WTC11 (cell line): ENCODE measurements at regions not wholly inside any gene's neighbourhood (a gene's known extent, or its start where the extent isn't known, plus 50 kb on each side); places are given as distances from the start of the nearest gene placed in this dataset.

Experiments used
- ATAC-seq: fragments of 200-7000 bp; cut with Tn5 transposase; 2 replicates; pipeline ENCODE4 v1.10.0; 2021; ENCODE audit warnings: mild to moderate bottlenecking, moderate library complexity
- CTCF ChIA-PET: fragments of 300-600 bp; sonication (Branson Sonifier 250); formaldehyde crosslinking; loops from one replicate; lab custom pipeline; 2021; ENCODE audit warnings: antibody characterized with exemption; lab: Charles Lee
- POLR2A ChIA-PET: fragments of 350-600 bp; sonication (Branson Sonifier 250); formaldehyde crosslinking; loops from one replicate; lab custom pipeline; 2021; ENCODE audit warnings: antibody characterized with exemption; lab: Charles Lee
- DNase-seq: peaks from one replicate; pipeline ENCODE4 v3.0.0; 2021; ENCODE audit warnings: low spot score
- H3K27ac Mint-ChIP-seq: 2 replicates; pipeline ENCODE4 v1.8.0; 2021; ENCODE audit warnings: mixed read lengths
- H3K27me3 Mint-ChIP-seq: 2 replicates; pipeline ENCODE4 v1.8.0; 2021; ENCODE audit warnings: low read depth, mild to moderate bottlenecking, moderate library complexity, mixed read lengths
- H3K36me3 Mint-ChIP-seq: 2 replicates; pipeline ENCODE4 v1.8.0; 2021; ENCODE audit warnings: mixed read lengths
- H3K4me1 Mint-ChIP-seq: 2 replicates; pipeline ENCODE4 v1.8.0; 2022; ENCODE audit warnings: mixed read lengths
- H3K4me3 Mint-ChIP-seq: 2 replicates; pipeline ENCODE4 v1.8.0; 2021; ENCODE audit warnings: mild to moderate bottlenecking, moderate library complexity, mixed read lengths
- H3K9me3 Mint-ChIP-seq: 2 replicates; pipeline ENCODE4 v1.8.0; 2021; ENCODE audit warnings: mixed read lengths
- ARID4B ChIP-seq: sonication (generic); formaldehyde crosslinking; IDR thresholded peaks from 2 replicates; pipeline ENCODE4 v1.8.0; 2023; ENCODE audit warnings: missing genetic modification reagents, mild to moderate bottlenecking, borderline replicate concordance
- CREM ChIP-seq: sonication (generic); formaldehyde crosslinking; IDR thresholded peaks from 2 replicates; pipeline ENCODE4 v1.8.1; 2022; ENCODE audit warnings: mild to moderate bottlenecking, missing genetic modification reagents, moderate library complexity
- EMX1 ChIP-seq: fragments of 250-450 bp; sonication (Bioruptor Pico); IDR thresholded peaks from 2 replicates; pipeline ENCODE4 v1.8.0; 2021; ENCODE audit warnings: mild to moderate bottlenecking
- ERG ChIP-seq: fragments of 250-450 bp; sonication (Bioruptor Pico); IDR thresholded peaks from 2 replicates; pipeline ENCODE4 v1.8.0; 2021; ENCODE audit warnings: mild to moderate bottlenecking
- ETV6 ChIP-seq: sonication (generic); formaldehyde crosslinking; IDR thresholded peaks from 2 replicates; pipeline ENCODE4 v1.8.1; 2022; ENCODE audit warnings: mild to moderate bottlenecking, missing genetic modification reagents
- FOXJ3 ChIP-seq: sonication (generic); formaldehyde crosslinking; IDR thresholded peaks from 2 replicates; pipeline ENCODE4 v1.9.0; 2021; ENCODE audit warnings: missing genetic modification reagents, mild to moderate bottlenecking, borderline replicate concordance
- FOXK1 ChIP-seq: sonication (generic); formaldehyde crosslinking; IDR thresholded peaks from 2 replicates; pipeline ENCODE4 v1.8.0; 2022; ENCODE audit warnings: mild to moderate bottlenecking, moderate library complexity, missing genetic modification reagents
- GTF2I ChIP-seq: fragments of 250-450 bp; sonication (Bioruptor Pico); conservative IDR thresholded peaks from 2 replicates; pipeline ENCODE4 v1.4.0; 2021; ENCODE audit warnings: mild to moderate bottlenecking
- HMGA2 ChIP-seq: fragments of 250-450 bp; sonication (Bioruptor Pico); IDR thresholded peaks from 2 replicates; pipeline ENCODE4 v1.4.0; 2021; ENCODE audit warnings: mild to moderate bottlenecking, moderate library complexity
- KAT7 ChIP-seq: sonication (generic); formaldehyde crosslinking; IDR thresholded peaks from 2 replicates; pipeline ENCODE4 v1.8.1; 2023; ENCODE audit warnings: missing genetic modification reagents, mild to moderate bottlenecking, borderline replicate concordance
- MYBL2 ChIP-seq: sonication (generic); formaldehyde crosslinking; IDR thresholded peaks from 2 replicates; pipeline ENCODE4 v1.8.1; 2023; ENCODE audit warnings: mild to moderate bottlenecking, moderate library complexity, missing genetic modification reagents
- NR1H2 ChIP-seq: sonication (generic); formaldehyde crosslinking; IDR thresholded peaks from 2 replicates; pipeline ENCODE4 v1.9.0; 2021; ENCODE audit warnings: mild to moderate bottlenecking, moderate library complexity, missing genetic modification reagents
- NR2C2 ChIP-seq: sonication (generic); formaldehyde crosslinking; IDR thresholded peaks from 2 replicates; pipeline ENCODE4 v1.8.0; 2022; ENCODE audit warnings: mild to moderate bottlenecking, missing genetic modification reagents
- PRRX2 ChIP-seq: fragments of 250-450 bp; sonication (Bioruptor Pico); IDR thresholded peaks from 2 replicates; pipeline ENCODE4 v1.8.0; 2021; ENCODE audit warnings: mild to moderate bottlenecking
- SMAD3 ChIP-seq: sonication (generic); formaldehyde crosslinking; IDR thresholded peaks from 2 replicates; pipeline ENCODE4 v1.8.0; 2022; ENCODE audit warnings: missing genetic modification reagents, mild to moderate bottlenecking, borderline replicate concordance
- SMAD4 ChIP-seq: sonication (generic); formaldehyde crosslinking; IDR thresholded peaks from 2 replicates; pipeline ENCODE4 v1.8.0; 2022; ENCODE audit warnings: mild to moderate bottlenecking, missing genetic modification reagents
- TEAD1 ChIP-seq: sonication (generic); formaldehyde crosslinking; IDR thresholded peaks from 2 replicates; pipeline ENCODE4 v1.8.0; 2022; ENCODE audit warnings: mild to moderate bottlenecking, missing genetic modification reagents
- USF1 ChIP-seq: sonication (generic); formaldehyde crosslinking; IDR thresholded peaks from 2 replicates; pipeline ENCODE4 v1.8.0; 2022; ENCODE audit warnings: mild to moderate bottlenecking, missing genetic modification reagents
- ZBTB21 ChIP-seq: sonication (generic); formaldehyde crosslinking; IDR thresholded peaks from 2 replicates; pipeline ENCODE4 v1.8.1; 2023; ENCODE audit warnings: mild to moderate bottlenecking, missing genetic modification reagents, borderline replicate concordance
- ZNF219 ChIP-seq: sonication (generic); formaldehyde crosslinking; IDR thresholded peaks from 2 replicates; pipeline ENCODE4 v1.8.0; 2023; ENCODE audit warnings: missing genetic modification reagents, mild to moderate bottlenecking, borderline replicate concordance
- ZNF232 ChIP-seq: sonication (generic); formaldehyde crosslinking; IDR thresholded peaks from 2 replicates; pipeline ENCODE4 v1.8.0; 2022; ENCODE audit warnings: mild to moderate bottlenecking, missing genetic modification reagents
- ZNF263 ChIP-seq: sonication (generic); formaldehyde crosslinking; IDR thresholded peaks from 2 replicates; pipeline ENCODE4 v1.8.1; 2022; ENCODE audit warnings: low read depth, mild to moderate bottlenecking, moderate library complexity, missing genetic modification reagents
- ZNF317 ChIP-seq: sonication (generic); formaldehyde crosslinking; IDR thresholded peaks from 2 replicates; pipeline ENCODE4 v1.8.1; 2023; ENCODE audit warnings: low read depth, mild to moderate bottlenecking, moderate library complexity, missing genetic modification reagents, borderline replicate concordance
- ZNF416 ChIP-seq: fragments of 250-450 bp; sonication (Bioruptor Pico); IDR thresholded peaks from 2 replicates; pipeline ENCODE4 v1.9.0; 2021; ENCODE audit warnings: mild to moderate bottlenecking, inconsistent platforms
- ZNF423 ChIP-seq: fragments of 250-450 bp; sonication (Bioruptor Pico); IDR thresholded peaks from 2 replicates; pipeline ENCODE4 v2.1.2; 2022; ENCODE audit warnings: mild to moderate bottlenecking, moderate library complexity

- no peak for TF ChIP-seq ERG (CRISPR knock-in tag)
These were observed 138.9 kb downstream of the SPATA31D1 start (continued) for GRCh38 chr9:82127465-82127864.

GRCh38 chr9:82128011-82128696, 139.6 kb downstream of the SPATA31D1 start:
- H3K36me3 Mint-ChIP-seq = no peaks in the 10 kb centered on the region
- no peak overlapping the region for H3K27ac Mint-ChIP-seq
- H3K9me3 Mint-ChIP-seq = no peaks in the 10 kb centered on the region
- ATAC-seq = no peak
- ChIA-PET CTCF (no interaction called here), POLR2A (interaction anchor here (0.6 kb wide), 1 partner anchor 1713 kb away, joined by 3 read pairs; no protein-coding TSS in a partner anchor)
- peaks cover 2% of the 10 kb centered on the region; the same call in 1 of the 2 replicates for H3K4me1 Mint-ChIP-seq
- TF ChIP-seq SMAD3 (CRISPR knock-in tag) = no peak
- TF ChIP-seq KAT7 (CRISPR knock-in tag) = no peak
- TF ChIP-seq HMGA2 (CRISPR knock-in tag) = no peak
- TF ChIP-seq ZNF423 (CRISPR knock-in tag) = no peak
- no peak for TF ChIP-seq ERG (CRISPR knock-in tag)
- no peak for TF ChIP-seq SMAD4
- no peak for TF ChIP-seq NR1H2 (CRISPR knock-in tag)
- no peak for TF ChIP-seq FOXK1 (CRISPR knock-in tag)
- TF ChIP-seq ZBTB21 = no peak
- no peak for TF ChIP-seq FOXJ3
- TF ChIP-seq GTF2I (CRISPR knock-in tag) = no peak
- no peak for TF ChIP-seq ZNF263 (CRISPR knock-in tag)
- TF ChIP-seq PRRX2 (CRISPR knock-in tag) = no peak
- TF ChIP-seq ETV6 = no peak
- TF ChIP-seq ZNF232 (CRISPR knock-in tag) = no peak
- H3K27me3 Mint-ChIP-seq = no peaks in the 10 kb centered on the region
- no peak for DNase-seq
- no peak overlapping the region for H3K4me3 Mint-ChIP-seq

- no peak overlapping the region for H3K4me3 Mint-ChIP-seq
These were observed 141.1 kb downstream of the SPATA31D1 start for GRCh38 chr9:82129708-82130107.

GRCh38 chr9:82130331-82131042, 141.9 kb downstream of the SPATA31D1 start:
- Mint-ChIP-seq H3K27me3 (no peaks in the 10 kb centered on the region), H3K27ac (no peak overlapping the region), H3K4me3 (no peak overlapping the region), H3K4me1 (peaks cover 8% of the 10 kb centered on the region; the same call in 1 of the 2 replicates), H3K36me3 (peaks cover under 1% of the 10 kb centered on the region; the same call in 1 of the 2 replicates), H3K9me3 (peaks cover 7% of the 10 kb centered on the region)
- ChIA-PET POLR2A (no interaction called here), CTCF (no interaction called here)
- DNase-seq (no peak), ATAC-seq (no peak)
- TF ChIP-seq SMAD3 (CRISPR knock-in tag) (no peak), CREM (CRISPR knock-in tag) (no peak), MYBL2 (no peak), ZNF317 (no peak), USF1 (no peak), TEAD1 (CRISPR knock-in tag) (no peak), ARID4B (CRISPR knock-in tag) (no peak)

More at GRCh38 chr9:82129708-82130107, 141.1 kb downstream of the SPATA31D1 start:
- TF ChIP-seq NR2C2 (CRISPR knock-in tag) = no peak
- TF ChIP-seq HMGA2 (CRISPR knock-in tag) = no peak
- TF ChIP-seq EMX1 (CRISPR knock-in tag) = no peak
- no peak for TF ChIP-seq ZNF416
- TF ChIP-seq ZNF423 (CRISPR knock-in tag) = no peak
- TF ChIP-seq ZNF219 = no peak
- TF ChIP-seq GTF2I (CRISPR knock-in tag) = no peak
- CTCF ChIA-PET = no interaction called here
- Mint-ChIP-seq H3K36me3 (no peaks in the 10 kb centered on the region), H3K9me3 (peaks cover 2% of the 10 kb centered on the region), H3K27me3 (no peaks in the 10 kb centered on the region), H3K27ac (no peak overlapping the region), H3K4me1 (peaks cover 8% of the 10 kb centered on the region; the same call in 1 of the 2 replicates)
- POLR2A ChIA-PET = interaction anchor here (0.6 kb wide), 1 partner anchor 478 kb away, joined by 3 read pairs; no protein-coding TSS in a partner anchor
- ATAC-seq (no peak), DNase-seq (no peak)
